A549 (cell line): ENCODE measurements at regions not wholly inside any gene's neighbourhood (a gene's known extent, or its start where the extent isn't known, plus 50 kb on each side); places are given as distances from the start of the nearest gene placed in this dataset.

Source experiments
- ATAC-seq, 2 experiments: fragments of 200-7000 bp in 1 of 2; fragments of >200 bp in 1 of 2; cut with Nextera tagmentation in 1 of 2; cut with Tn5 transposase in 1 of 2; 3 replicates each; pipeline versions ENCODE4 v1.8.0 to v1.9.1; 2018 to 2020; ENCODE audit warnings: mild to moderate bottlenecking in 1 of 2, moderate library complexity in 1 of 2
- CTCF ChIA-PET: fragments of 300-600 bp; sonication (Branson Sonifier 250); formaldehyde crosslinking; extraction: SDS; loops from one replicate; lab custom pipeline; 2021; ENCODE audit warnings: antibody characterized with exemption, inconsistent platforms; lab: Yijun Ruan, JAX
- POLR2A ChIA-PET: fragments of 350-600 bp; formaldehyde crosslinking; extraction: SDS; loops from one replicate; lab custom pipeline; 2021; ENCODE audit warnings: antibody characterized with exemption, inconsistent platforms; lab: Yijun Ruan, JAX
- DNase-seq, 2 experiments: peaks; one replicate each; pipeline versions ENCODE4 v3.0.0 to v3.0.0-alpha.2; 2011 to 2016; ENCODE audit warnings: low read depth in 1 of 2, low spot score in 1 of 2
- FAIRE-seq: peaks from 2 replicates; lab custom pipeline; 2011; peaks lifted over from hg19 to GRCh38; lab: Jason Lieb, UNC
- H3K27ac ChIP-seq, 2 experiments: fragments of >200 bp; sonication (Bioruptor Twin); formaldehyde crosslinking; 3 replicates each; pipeline ENCODE4 v1.5.1; 2016 to 2017
- H3K4me1 ChIP-seq: fragments of >200 bp; sonication (Bioruptor Twin); formaldehyde crosslinking; 3 replicates; pipeline ENCODE4 v1.6.1; 2016
- H3K4me2 ChIP-seq: fragments of >200 bp; sonication (Bioruptor Twin); formaldehyde crosslinking; 3 replicates; pipeline ENCODE4 v1.6.1; 2016
- H3K4me3 ChIP-seq: fragments of >200 bp; sonication (Bioruptor Twin); formaldehyde crosslinking; 3 replicates; pipeline ENCODE4 v1.5.1; 2016
- H3K9me3 ChIP-seq: fragments of >200 bp; sonication (Bioruptor Twin); formaldehyde crosslinking; 3 replicates; pipeline ENCODE4 v1.6.1; 2016
- CBX2 ChIP-seq: fragments of 200-600 bp; sonication (generic); IDR thresholded peaks from 2 replicates; pipeline ENCODE4 v1.6.1; 2016; ENCODE audit warnings: low read depth, mild to moderate bottlenecking, borderline replicate concordance
- CHD2 ChIP-seq: fragments of 150-350 bp; IDR thresholded peaks from 2 replicates; pipeline ENCODE4 v1.6.1; 2014; ENCODE audit warnings: low read length; ENCODE audit not compliant: partially characterized antibody
- EHMT2 ChIP-seq: fragments of 200-600 bp; sonication (generic); IDR thresholded peaks from 2 replicates; pipeline ENCODE4 v1.6.1; 2016; ENCODE audit warnings: antibody characterized with exemption, low read depth, mild to moderate bottlenecking, moderate library complexity
- ELK1 ChIP-seq: fragments of 150-350 bp; IDR thresholded peaks from 2 replicates; pipeline ENCODE4 v1.6.1; 2014; ENCODE audit warnings: low read depth, mild to moderate bottlenecking, low read length
- EP300 ChIP-seq, 2 experiments: fragments of >200 bp; sonication (Bioruptor Twin); formaldehyde crosslinking; IDR thresholded peaks; 2 replicates in 1 of 2; 3 replicates in 1 of 2; pipeline ENCODE4 v1.6.1; 2016 to 2017
- GATA3 ChIP-seq: IDR thresholded peaks from 2 replicates; pipeline ENCODE4 v1.6.1; 2012; ENCODE audit warnings: borderline replicate concordance
- HDAC2 ChIP-seq: fragments of 200-600 bp; sonication (generic); IDR thresholded peaks from 2 replicates; pipeline ENCODE4 v1.6.1; 2016
- HEYL ChIP-seq: fragments of 250-450 bp; sonication (Bioruptor Pico); IDR thresholded peaks from 2 replicates; pipeline ENCODE4 v1.8.0; 2021; ENCODE audit warnings: mild to moderate bottlenecking, moderate library complexity
- HOXA7 ChIP-seq: fragments of 250-450 bp; sonication (Bioruptor Pico); IDR thresholded peaks from 2 replicates; pipeline ENCODE4 v1.5.0; 2020; ENCODE audit warnings: mild to moderate bottlenecking, moderate library complexity
- HOXB13 ChIP-seq: fragments of 250-450 bp; sonication (Bioruptor Pico); IDR thresholded peaks from 2 replicates; pipeline ENCODE4 v1.5.0; 2020; ENCODE audit warnings: low read depth, mild to moderate bottlenecking, moderate library complexity
- KDM1A ChIP-seq: fragments of 200-600 bp; sonication (generic); IDR thresholded peaks from 2 replicates; pipeline ENCODE4 v1.6.1; 2016; ENCODE audit warnings: low read depth, mild to moderate bottlenecking
- MAFK ChIP-seq: fragments of 450-650 bp; IDR thresholded peaks from 2 replicates; pipeline ENCODE4 v1.6.1; 2014; ENCODE audit not compliant: partially characterized antibody
- MYC ChIP-seq: IDR thresholded peaks from 2 replicates; pipeline ENCODE4 v1.6.1; 2012; ENCODE audit warnings: mild to moderate bottlenecking, inconsistent platforms, low read length, improper control_type of control experiment, borderline replicate concordance
- NFE2L2 ChIP-seq: fragments of 150-350 bp; conservative IDR thresholded peaks from 2 replicates; pipeline ENCODE4 v1.6.1; 2014; ENCODE audit warnings: low read length
- PHF8 ChIP-seq: fragments of 200-600 bp; sonication (generic); IDR thresholded peaks from 2 replicates; pipeline ENCODE4 v1.6.1; 2016; ENCODE audit warnings: low read depth, mild to moderate bottlenecking, antibody characterized with exemption, moderate library complexity, borderline replicate concordance
- POLR2AphosphoS2 ChIP-seq: conservative IDR thresholded peaks from 2 replicates; pipeline ENCODE4 v1.6.1; 2012; ENCODE audit warnings: low read length, improper control_type of control experiment, inconsistent platforms
- REST ChIP-seq: fragments of 200-600 bp; sonication (generic); IDR thresholded peaks from 2 replicates; pipeline ENCODE4 v1.6.1; 2016; ENCODE audit warnings: antibody characterized with exemption, mild to moderate bottlenecking, moderate library complexity
- SMC3 ChIP-seq: fragments of >200 bp; sonication (Bioruptor Twin); formaldehyde crosslinking; IDR thresholded peaks from 3 replicates; pipeline ENCODE4 v1.6.1; 2018; ENCODE audit warnings: inconsistent platforms
- SREBF2 ChIP-seq: fragments of 450-650 bp; IDR thresholded peaks from 2 replicates; pipeline ENCODE4 v1.6.1; 2014; ENCODE audit warnings: mild to moderate bottlenecking, moderate library complexity
- TFCP2L1 ChIP-seq: fragments of 250-450 bp; sonication (Bioruptor Pico); IDR thresholded peaks from 2 replicates; pipeline ENCODE4 v1.5.0; 2021; ENCODE audit warnings: mild to moderate bottlenecking
- USF2 ChIP-seq: fragments of 450-650 bp; IDR thresholded peaks from 2 replicates; pipeline ENCODE4 v1.6.1; 2014; ENCODE audit warnings: antibody characterized with exemption
- ZC3H11A ChIP-seq: fragments of 450-650 bp; IDR thresholded peaks from 2 replicates; pipeline ENCODE4 v1.6.1; 2014; ENCODE audit warnings: antibody characterized with exemption, mild to moderate bottlenecking
- ZSCAN20 ChIP-seq: fragments of 250-450 bp; sonication (Bioruptor Pico); IDR thresholded peaks from 2 replicates; pipeline ENCODE4 v1.8.0; 2022; ENCODE audit warnings: mild to moderate bottlenecking, moderate library complexity
- WGBS: methylation state at CpG from one replicate; pipeline ENCODE4 v1.1.6; 2017; ENCODE audit errors: missing lambda C conversion rate; 5-methylcytosine and 5-hydroxymethylcytosine counted together

- no peak overlapping the region for H3K27ac ChIP-seq
- peak; percentile 31 to 32; a peak in 2 of 6 replicates for ATAC-seq
- TF ChIP-seq ZSCAN20 (no peak), CBX2 (no peak), HOXA7 (CRISPR knock-in tag) (no peak), ZC3H11A (no peak), HDAC2 (no peak), MYC (no peak), EP300 (IDR thresholded peaks at IDR 0.05) (no peak), MAFK (no peak), SREBF2 (no peak), PHF8 (no peak), EHMT2 (no peak)
- TF ChIP-seq, all 56 proteins: peak for 0
- no peaks in the 10 kb centered on the region for H3K4me1 ChIP-seq
- no peak overlapping the region for H3K4me2 ChIP-seq
- WGBS = 32% methylated on average over 5 of the region's 5 CpGs
- H3K4me3 ChIP-seq = no peak overlapping the region
- H3K9me3 ChIP-seq = no peaks in the 10 kb centered on the region
- no peak for DNase-seq
- ChIA-PET CTCF (interaction anchor here (0.5 to 1.5 kb wide), 4 partner anchors 8 to 128 kb away, joined by 3 to 4 read pairs (median 3); no protein-coding TSS in a partner anchor), POLR2A (no interaction called here)
- no peak for FAIRE-seq
Observed at GRCh38 chr17:31686495-31686894, 172.5 kb downstream of the COPRS start.

GRCh38 chr17:31684901-31685300 lies 174.1 kb downstream of the COPRS start:
- H3K4me2 ChIP-seq = no peak overlapping the region
- whole genome bisulfite sequencing = 2% methylated on average over 1 of the region's 1 CpG
- TF ChIP-seq NFE2L2 (no peak), HDAC2 (no peak), HOXB13 (no peak), SMC3 (no peak), ELK1 (no peak), ZC3H11A (no peak), MAFK (no peak), EP300 (IDR thresholded peaks at IDR 0.05) (no peak), GATA3 (no peak), REST (no peak), POLR2AphosphoS2 (no peak), USF2 (no peak), HEYL (CRISPR knock-in tag) (no peak), SREBF2 (no peak), KDM1A (no peak), TFCP2L1 (CRISPR knock-in tag) (no peak), CHD2 (no peak)
- DNase-seq (no peak), ATAC-seq (no peak), FAIRE-seq (no peak)
- H3K4me3 ChIP-seq = no peak overlapping the region
- no peak overlapping the region for H3K27ac ChIP-seq
- ChIA-PET POLR2A (no interaction called here), CTCF (interaction anchor here (1.0 kb wide), 2 partner anchors 15 to 106 kb away, joined by 3 to 4 read pairs; no protein-coding TSS in a partner anchor)
- no peaks in the 10 kb centered on the region for H3K9me3 ChIP-seq
- no peaks in the 10 kb centered on the region for H3K4me1 ChIP-seq
